ENCODE measurements at regions not wholly inside any gene's neighbourhood (a gene's known extent, or its start where the extent isn't known, plus 50 kb on each side); places are given as distances from the start of the nearest gene placed in this dataset.

- no peaks in the 10 kb centered on the region for H3K9me3 ChIP-seq (ENCODE audit: insufficient read depth, low read length)
- no peak overlapping the region for H3K4me2 ChIP-seq (ENCODE audit: low read length)
- H4K20me1 ChIP-seq (ENCODE audit: insufficient read depth, low read length): peaks cover 5% of the 10 kb centered on the region; the same call in 1 of the 2 replicates
- H3K36me3 ChIP-seq (replicated peaks; ENCODE audit: low read depth, low read length): no peaks in the 10 kb centered on the region
- H3K79me2 ChIP-seq (ENCODE audit: low read length): no peaks in the 10 kb centered on the region
- no peak overlapping the region for H3K4me3 ChIP-seq (ENCODE audit: low read length)
- H3K4me1 ChIP-seq (ENCODE audit: low read length): peaks cover 40% of the 10 kb centered on the region
- no peak overlapping the region for H3K27ac ChIP-seq (ENCODE audit: low read length)
- no peak for TF ChIP-seq CTCF (IDR thresholded peaks at IDR 0.05; ENCODE audit: low read depth, low read length)
- TF ChIP-seq EZH2phosphoT487 (IDR thresholded peaks at IDR 0.05; ENCODE audit: low read depth): no peak
- H3K9ac ChIP-seq (ENCODE audit: low read length): no peak overlapping the region
- peaks cover 54% of the 10 kb centered on the region for H3K27me3 ChIP-seq (ENCODE audit: low read depth, low read length)
- no peak overlapping the region for H2AFZ ChIP-seq (ENCODE audit: low read depth, low read length)
Observed at GRCh38 chr3:127454051-127454450, 136.5 kb downstream of the TPRA1 start.

GRCh38 chr3:127452321-127452821 is 138.2 kb downstream of the TPRA1 start:
- Histone ChIP-seq H3K4me2 (ENCODE audit: low read length) (peak overlapping the region; percentile 33; the same call in 1 of the 2 replicates), H3K9me3 (ENCODE audit: insufficient read depth, low read length) (no peaks in the 10 kb centered on the region), H3K4me1 (ENCODE audit: low read length) (peaks cover 40% of the 10 kb centered on the region), H3K27ac (ENCODE audit: low read length) (no peak overlapping the region), H4K20me1 (ENCODE audit: insufficient read depth, low read length) (peaks cover 5% of the 10 kb centered on the region; the same call in 1 of the 2 replicates), H3K9ac (ENCODE audit: low read length) (no peak overlapping the region), H3K27me3 (ENCODE audit: low read depth, low read length) (peaks cover 67% of the 10 kb centered on the region), H2AFZ (ENCODE audit: low read depth, low read length) (no peak overlapping the region), H3K79me2 (ENCODE audit: low read length) (no peaks in the 10 kb centered on the region), H3K4me3 (ENCODE audit: low read length) (no peak overlapping the region), H3K36me3 (replicated peaks; ENCODE audit: low read depth, low read length) (no peaks in the 10 kb centered on the region)
- TF ChIP-seq EZH2phosphoT487 (IDR thresholded peaks at IDR 0.05; ENCODE audit: low read depth) (no peak), CTCF (IDR thresholded peaks at IDR 0.05; ENCODE audit: low read depth, low read length) (no peak)

DNA sequence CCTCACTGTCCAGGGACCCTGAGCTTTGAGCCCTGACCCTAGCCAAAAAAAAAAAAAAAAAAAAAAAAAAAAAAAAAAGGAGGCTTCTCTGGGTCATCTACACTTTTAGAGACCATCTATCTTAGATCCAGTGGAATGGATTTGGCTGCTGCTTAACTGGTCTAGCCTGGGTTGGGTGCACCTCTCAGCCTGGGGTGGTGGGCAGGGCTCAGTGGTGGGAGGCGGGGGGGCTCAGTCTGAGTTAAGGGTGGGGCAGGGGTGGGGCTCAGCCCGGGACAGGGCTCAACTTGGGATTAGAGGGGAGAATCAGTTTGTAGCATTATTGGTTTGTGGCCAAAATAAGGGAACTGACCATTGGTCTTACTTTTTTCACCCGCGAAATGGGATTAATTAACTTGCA is 139.2 kb downstream of the TPRA1 start:
- H3K4me1 ChIP-seq (ENCODE audit: low read length): peaks cover 40% of the 10 kb centered on the region
- H3K9ac ChIP-seq (ENCODE audit: low read length): no peak overlapping the region
- no peak overlapping the region for H2AFZ ChIP-seq (ENCODE audit: low read depth, low read length)
- H3K9me3 ChIP-seq (ENCODE audit: insufficient read depth, low read length): no peaks in the 10 kb centered on the region
- no peak for TF ChIP-seq EZH2phosphoT487 (IDR thresholded peaks at IDR 0.05; ENCODE audit: low read depth)
- H3K27ac ChIP-seq (ENCODE audit: low read length): no peak overlapping the region
- H3K79me2 ChIP-seq (ENCODE audit: low read length): no peaks in the 10 kb centered on the region
- peak overlapping the region; percentile 33 for H3K4me2 ChIP-seq (ENCODE audit: low read length)
- peaks cover 66% of the 10 kb centered on the region for H3K27me3 ChIP-seq (ENCODE audit: low read depth, low read length)
- H4K20me1 ChIP-seq (ENCODE audit: insufficient read depth, low read length): peaks cover 5% of the 10 kb centered on the region; the same call in 1 of the 2 replicates
- H3K4me3 ChIP-seq (ENCODE audit: low read length): no peak overlapping the region
- H3K36me3 ChIP-seq (replicated peaks; ENCODE audit: low read depth, low read length): no peaks in the 10 kb centered on the region

DNA sequence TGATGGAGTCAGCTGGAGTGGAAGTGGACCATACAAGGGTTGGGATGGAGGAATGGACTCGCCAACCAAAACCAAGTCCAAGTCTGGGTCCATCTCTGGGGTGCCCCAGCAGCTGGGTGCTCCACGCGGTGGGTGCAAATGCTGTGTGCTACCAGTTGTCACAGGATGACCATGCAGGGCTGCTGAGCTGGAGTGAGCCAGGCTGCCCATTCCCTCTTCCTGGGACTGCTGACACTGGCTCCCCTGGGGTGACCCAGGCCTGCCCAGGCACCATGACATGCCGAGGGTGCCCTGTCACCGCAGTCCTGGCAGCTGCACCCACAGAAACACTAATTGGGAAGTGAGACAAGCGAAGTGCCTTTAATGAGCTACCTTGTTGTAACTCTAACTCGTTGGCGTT is 140.2 kb downstream of the TPRA1 start:
- Histone ChIP-seq H4K20me1 (ENCODE audit: insufficient read depth, low read length) (no peaks in the 10 kb centered on the region), H3K9ac (ENCODE audit: low read length) (no peak overlapping the region), H3K27me3 (ENCODE audit: low read depth, low read length) (peaks cover 60% of the 10 kb centered on the region), H3K36me3 (replicated peaks; ENCODE audit: low read depth, low read length) (no peaks in the 10 kb centered on the region), H2AFZ (ENCODE audit: low read depth, low read length) (no peak overlapping the region), H3K27ac (ENCODE audit: low read length) (peak overlapping the region; percentile 29), H3K4me1 (ENCODE audit: low read length) (peaks cover 33% of the 10 kb centered on the region), H3K4me3 (ENCODE audit: low read length) (peak overlapping the region; percentile 37), H3K4me2 (ENCODE audit: low read length) (peak overlapping the region; percentile 72), H3K9me3 (ENCODE audit: insufficient read depth, low read length) (no peaks in the 10 kb centered on the region), H3K79me2 (ENCODE audit: low read length) (no peaks in the 10 kb centered on the region)
- no peak for TF ChIP-seq EZH2phosphoT487 (IDR thresholded peaks at IDR 0.05; ENCODE audit: low read depth)
- TF ChIP-seq CTCF (IDR thresholded peaks at IDR 0.05; ENCODE audit: low read depth, low read length): no peak
